Trophoblast cell (in vitro differentiated cells and primary cell): ENCODE measurements at regions not wholly inside any gene's neighbourhood (a gene's known extent, or its start where the extent isn't known, plus 50 kb on each side); places are given as distances from the start of the nearest gene placed in this dataset.

Source experiments
- DNase-seq, 2 donors: peaks; one replicate each; pipeline ENCODE4 v3.0.0-alpha.2; 2016
- H2AFZ ChIP-seq: 2 replicates; pipeline ENCODE4 v1.6.1; 2013; ENCODE audit warnings: low read length, moderate library complexity, mild to moderate bottlenecking; ENCODE audit not compliant: insufficient read depth, poor library complexity
- H2AK5ac ChIP-seq: 2 replicates; pipeline ENCODE4 v1.6.1; 2013; ENCODE audit warnings: mild to moderate bottlenecking, low read length
- H2BK120ac ChIP-seq: 2 replicates; pipeline ENCODE4 v1.6.1; 2013; ENCODE audit warnings: low read length, mild to moderate bottlenecking, moderate library complexity; ENCODE audit not compliant: insufficient read depth, poor library complexity
- H2BK12ac ChIP-seq: 2 replicates; pipeline ENCODE4 v1.6.1; 2013; ENCODE audit warnings: mild to moderate bottlenecking, low read length, moderate library complexity
- H2BK5ac ChIP-seq: 2 replicates; pipeline ENCODE4 v1.6.1; 2013; ENCODE audit warnings: low read length, low read depth, moderate library complexity, mild to moderate bottlenecking; ENCODE audit not compliant: poor library complexity
- H3K14ac ChIP-seq: 2 replicates; pipeline ENCODE4 v1.6.1; 2013; ENCODE audit warnings: mild to moderate bottlenecking, low read length
- H3K18ac ChIP-seq: 2 replicates; pipeline ENCODE4 v1.6.1; 2013; ENCODE audit warnings: mild to moderate bottlenecking, low read length
- H3K23ac ChIP-seq: 2 replicates; pipeline ENCODE4 v1.6.1; 2013; ENCODE audit warnings: low read length
- H3K27ac ChIP-seq: 2 replicates; pipeline ENCODE4 v1.5.1; 2013; ENCODE audit warnings: low read depth, mild to moderate bottlenecking, inconsistent platforms, low read length, moderate library complexity
- H3K27me3 ChIP-seq: 2 replicates; pipeline ENCODE4 v1.6.1; 2013; ENCODE audit warnings: inconsistent platforms, mild to moderate bottlenecking, low read length, moderate library complexity; ENCODE audit not compliant: insufficient read depth
- H3K36me3 ChIP-seq, 2 experiments: 1 replicate in 1 of 2; 2 replicates in 1 of 2; pipeline ENCODE4 v1.6.1; 2013; ENCODE audit warnings: low read length in 2 of 2, mild to moderate bottlenecking in 2 of 2, moderate library complexity in 1 of 2; ENCODE audit not compliant: insufficient read depth in 2 of 2, control insufficient read depth in 1 of 2
- H3K4ac ChIP-seq: 2 replicates; pipeline ENCODE4 v1.6.1; 2013; ENCODE audit warnings: low read depth, mild to moderate bottlenecking, low read length, moderate library complexity
- H3K4me1 ChIP-seq, 2 experiments: 1 replicate in 1 of 2; 2 replicates in 1 of 2; pipeline ENCODE4 v1.6.1; 2013; ENCODE audit warnings: low read length in 2 of 2, mild to moderate bottlenecking in 2 of 2, moderate library complexity in 1 of 2; ENCODE audit not compliant: insufficient read depth in 2 of 2, control insufficient read depth in 1 of 2
- H3K4me2 ChIP-seq: 2 replicates; pipeline ENCODE4 v1.6.1; 2013; ENCODE audit warnings: inconsistent platforms, mild to moderate bottlenecking, low read length, moderate library complexity
- H3K4me3 ChIP-seq: 2 replicates; pipeline ENCODE4 v1.5.1; 2013; ENCODE audit warnings: mild to moderate bottlenecking, low read depth, low read length, inconsistent platforms
- H3K79me1 ChIP-seq: one replicate; pipeline ENCODE4 v1.6.1; 2013; ENCODE audit warnings: low read length
- H3K79me2 ChIP-seq: 2 replicates; pipeline ENCODE4 v1.6.1; 2013; ENCODE audit warnings: low read length, mild to moderate bottlenecking; ENCODE audit not compliant: control insufficient read depth, insufficient read depth, poor library complexity
- H3K9ac ChIP-seq: 2 replicates; pipeline ENCODE4 v1.6.1; 2013; ENCODE audit warnings: mild to moderate bottlenecking, low read length
- H3K9me3 ChIP-seq: 2 replicates; pipeline ENCODE4 v1.6.1; 2013; ENCODE audit warnings: low read depth, mild to moderate bottlenecking, control low read depth, inconsistent platforms, low read length; ENCODE audit not compliant: insufficient read depth
- H4K12ac ChIP-seq: 2 replicates; pipeline ENCODE4 v1.6.1; 2013; ENCODE audit warnings: low read depth, mild to moderate bottlenecking, low read length, moderate library complexity
- H4K8ac ChIP-seq: 2 replicates; pipeline ENCODE4 v1.6.1; 2013; ENCODE audit warnings: low read depth, mild to moderate bottlenecking, low read length, moderate library complexity
- H4K91ac ChIP-seq: one replicate; pipeline ENCODE4 v1.6.1; 2013; ENCODE audit warnings: low read depth, mild to moderate bottlenecking, low read length, moderate library complexity
- WGBS: extraction: QIAGEN DNeasy Blood & Tissue Kit; methylation state at CpG from one replicate; pipeline ENCODE4 v1.1.7; 2013; ENCODE audit warnings: missing lambda C conversion rate; ENCODE audit not compliant: insufficient read length, insufficient coverage; ENCODE audit errors: extremely low coverage; 5-methylcytosine and 5-hydroxymethylcytosine counted together

- H4K12ac ChIP-seq = no peak overlapping the region
- H4K91ac ChIP-seq = no peak overlapping the region
- no peak overlapping the region for H3K18ac ChIP-seq
- DNase-seq = no peak
- H2BK120ac ChIP-seq = no peak overlapping the region
- H3K14ac ChIP-seq = no peak overlapping the region
- no peaks in the 10 kb centered on the region for H3K27me3 ChIP-seq
- H3K79me1 ChIP-seq = no peaks in the 10 kb centered on the region
- H3K27ac ChIP-seq = no peak overlapping the region
- WGBS = no CpG with 5 or more reads among the region's 1 CpG
- no peak overlapping the region for H2BK5ac ChIP-seq
- H3K4ac ChIP-seq = no peak overlapping the region
- no peaks in the 10 kb centered on the region for H3K4me1 ChIP-seq
- no peak overlapping the region for H3K4me3 ChIP-seq
- H3K36me3 ChIP-seq = no peaks in the 10 kb centered on the region
- no peak overlapping the region for H3K23ac ChIP-seq
- H3K9ac ChIP-seq = no peak overlapping the region
- no peaks in the 10 kb centered on the region for H3K9me3 ChIP-seq
- H2BK12ac ChIP-seq = no peak overlapping the region
- H2AFZ ChIP-seq = no peak overlapping the region
- H3K4me2 ChIP-seq = no peak overlapping the region
- H3K79me2 ChIP-seq = no peaks in the 10 kb centered on the region
- H4K8ac ChIP-seq = no peak overlapping the region
- H2AK5ac ChIP-seq = no peak overlapping the region
These were observed 939.0 kb downstream of the TBC1D32 start for GRCh38 chr6:120395330-120395729.

GRCh38 chr6:120392941-120393340 is 941.3 kb downstream of the TBC1D32 start:
- no peak overlapping the region for H3K4me3 ChIP-seq
- H2BK120ac ChIP-seq = no peak overlapping the region
- WGBS = no CpG with 5 or more reads among the region's 2 CpGs
- no peaks in the 10 kb centered on the region for H3K79me1 ChIP-seq
- no peak overlapping the region for H3K27ac ChIP-seq
- H4K8ac ChIP-seq = no peak overlapping the region
- no peaks in the 10 kb centered on the region for H3K36me3 ChIP-seq
- no peak overlapping the region for H4K12ac ChIP-seq
- no peaks in the 10 kb centered on the region for H3K27me3 ChIP-seq
- H3K4ac ChIP-seq = no peak overlapping the region
- no peaks in the 10 kb centered on the region for H3K4me1 ChIP-seq
- H2AFZ ChIP-seq = no peak overlapping the region
- H2AK5ac ChIP-seq = no peak overlapping the region
- no peak overlapping the region for H3K18ac ChIP-seq
- H2BK12ac ChIP-seq = no peak overlapping the region
- no peak for DNase-seq
- H2BK5ac ChIP-seq = no peak overlapping the region
- no peaks in the 10 kb centered on the region for H3K79me2 ChIP-seq
- no peak overlapping the region for H3K23ac ChIP-seq
- no peak overlapping the region for H3K14ac ChIP-seq
- H3K9me3 ChIP-seq = no peaks in the 10 kb centered on the region
- H3K9ac ChIP-seq = no peak overlapping the region
- H3K4me2 ChIP-seq = no peak overlapping the region
- H4K91ac ChIP-seq = no peak overlapping the region

GRCh38 chr6:120384671-120385070 is 949.6 kb downstream of the TBC1D32 start:
- no peak overlapping the region for H3K14ac ChIP-seq
- peak in 1 of 2 donors; percentile 1 for DNase-seq
- H3K36me3 ChIP-seq = no peaks in the 10 kb centered on the region
- no peaks in the 10 kb centered on the region for H3K4me1 ChIP-seq
- no peaks in the 10 kb centered on the region for H3K27me3 ChIP-seq
- no peak overlapping the region for H3K27ac ChIP-seq
- H3K4me2 ChIP-seq = no peak overlapping the region
- no peaks in the 10 kb centered on the region for H3K79me1 ChIP-seq
- no peak overlapping the region for H4K12ac ChIP-seq
- H4K8ac ChIP-seq = no peak overlapping the region
- H2BK12ac ChIP-seq = no peak overlapping the region
- no peak overlapping the region for H4K91ac ChIP-seq
- H3K4me3 ChIP-seq = no peak overlapping the region
- no peak overlapping the region for H3K9ac ChIP-seq
- H3K18ac ChIP-seq = no peak overlapping the region
- no peak overlapping the region for H2BK5ac ChIP-seq
- H3K4ac ChIP-seq = no peak overlapping the region
- no peak overlapping the region for H2AFZ ChIP-seq
- H3K9me3 ChIP-seq = no peaks in the 10 kb centered on the region
- H3K23ac ChIP-seq = no peak overlapping the region
- H3K79me2 ChIP-seq = no peaks in the 10 kb centered on the region
- no peak overlapping the region for H2BK120ac ChIP-seq
- no peak overlapping the region for H2AK5ac ChIP-seq

GRCh38 chr6:120383681-120384080 is 950.6 kb downstream of the TBC1D32 start:
- H3K4me1 ChIP-seq = no peaks in the 10 kb centered on the region
- H3K14ac ChIP-seq = no peak overlapping the region
- no peaks in the 10 kb centered on the region for H3K27me3 ChIP-seq
- H3K4ac ChIP-seq = no peak overlapping the region
- H3K9me3 ChIP-seq = no peaks in the 10 kb centered on the region
- H3K4me2 ChIP-seq = no peak overlapping the region
- no peak overlapping the region for H3K18ac ChIP-seq
- no peak overlapping the region for H3K27ac ChIP-seq
- no peak overlapping the region for H3K4me3 ChIP-seq
- no peak overlapping the region for H4K12ac ChIP-seq
- no peak overlapping the region for H4K8ac ChIP-seq
- H3K9ac ChIP-seq = no peak overlapping the region
- no peak overlapping the region for H4K91ac ChIP-seq
- H2AK5ac ChIP-seq = no peak overlapping the region
- no peaks in the 10 kb centered on the region for H3K79me1 ChIP-seq
- no peak for DNase-seq
- no peak overlapping the region for H2BK12ac ChIP-seq
- H2AFZ ChIP-seq = no peak overlapping the region
- no CpG with 5 or more reads among the region's 1 CpG for WGBS
- no peaks in the 10 kb centered on the region for H3K36me3 ChIP-seq
- H3K23ac ChIP-seq = no peak overlapping the region
- no peaks in the 10 kb centered on the region for H3K79me2 ChIP-seq
- no peak overlapping the region for H2BK120ac ChIP-seq
- H2BK5ac ChIP-seq = no peak overlapping the region
